ENCODE measurements at regions not wholly inside any gene's neighbourhood (a gene's known extent, or its start where the extent isn't known, plus 50 kb on each side); places are given as distances from the start of the nearest gene placed in this dataset.

GRCh38 chr2:22795287-22795866 lies 589.6 kb upstream of the KLHL29 start:
- TF ChIP-seq CTCF (IDR thresholded peaks at IDR 0.05; ENCODE audit: insufficient read depth, low read length, poor library complexity, severe bottlenecking) = no peak
- TF ChIP-seq EZH2phosphoT487 (conservative IDR thresholded peaks at IDR 0.05; ENCODE audit: low read length) = no peak
